CD14-positive monocyte (primary cell): ENCODE measurements at regions not wholly inside any gene's neighbourhood (a gene's known extent, or its start where the extent isn't known, plus 50 kb on each side); places are given as distances from the start of the nearest gene placed in this dataset.

Source experiments
- DNase-seq, 3 donors: peaks; one replicate each; pipeline ENCODE4 v3.0.0-alpha.2; 2011 to 2022
- H2AFZ ChIP-seq: 2 replicates; pipeline ENCODE4 v1.6.0; 2012; ENCODE audit warnings: mild to moderate bottlenecking, low read depth, low read length, inconsistent platforms; ENCODE audit not compliant: insufficient read depth, poor library complexity, severe bottlenecking
- H3K27ac ChIP-seq, 2 donors: 1 replicate in 1 of 2; 2 replicates in 1 of 2; pipeline ENCODE4 v1.5.1; 2012 to 2013; ENCODE audit warnings: low read length in 2 of 2, control low read depth in 1 of 2, inconsistent platforms in 1 of 2, low read depth in 1 of 2, mild to moderate bottlenecking in 1 of 2
- H3K27me3 ChIP-seq, 2 donors: one replicate each; pipeline versions ENCODE4 v1.6.0 to v1.6.1; 2011 to 2013; ENCODE audit warnings: low read length in 2 of 2; ENCODE audit not compliant: control insufficient read depth in 2 of 2, insufficient read depth in 2 of 2
- H3K36me3 ChIP-seq, 2 donors: replicated peaks in 1 of 2; 1 replicate in 1 of 2; 2 replicates in 1 of 2; pipeline versions ENCODE4 v1.5.1 to v1.6.1; 2012 to 2013; ENCODE audit warnings: low read length in 2 of 2, control low read depth in 1 of 2, inconsistent platforms in 1 of 2, mild to moderate bottlenecking in 1 of 2; ENCODE audit not compliant: insufficient read depth in 2 of 2, control insufficient read depth in 1 of 2
- H3K4me1 ChIP-seq, 2 donors: 1 replicate in 1 of 2; 2 replicates in 1 of 2; pipeline versions ENCODE4 v1.5.1 to v1.6.1; 2012 to 2013; ENCODE audit warnings: low read length in 2 of 2, control low read depth in 1 of 2, inconsistent platforms in 1 of 2, mild to moderate bottlenecking in 1 of 2, moderate library complexity in 1 of 2; ENCODE audit not compliant: insufficient read depth in 2 of 2, control insufficient read depth in 1 of 2
- H3K4me2 ChIP-seq: replicated peaks from 2 replicates; pipeline ENCODE3; 2012; ENCODE audit warnings: low read length, moderate library complexity, mild to moderate bottlenecking; ENCODE audit not compliant: poor library complexity, severe bottlenecking; ENCODE audit errors: extremely low read depth
- H3K4me3 ChIP-seq, 3 experiments: fragments of 200-600 bp in 1 of 3; sonication (generic) in 1 of 3; replicated peaks in 1 of 3; 1 replicate in 2 of 3; 2 replicates in 1 of 3; pipeline ENCODE4 v1.5.1; 2011 to 2013; ENCODE audit warnings: low read length in 3 of 3, mild to moderate bottlenecking in 3 of 3, control low read depth in 2 of 3, low read depth in 2 of 3, inconsistent platforms in 1 of 3, moderate library complexity in 1 of 3
- H3K79me2 ChIP-seq: 2 replicates; pipeline ENCODE4 v1.6.0; 2012; ENCODE audit warnings: mild to moderate bottlenecking, control low read depth, inconsistent platforms, low read length, moderate library complexity; ENCODE audit not compliant: insufficient read depth
- H3K9ac ChIP-seq: 2 replicates; pipeline ENCODE4 v1.6.0; 2017; ENCODE audit warnings: low read length, mild to moderate bottlenecking; ENCODE audit not compliant: insufficient read depth, poor library complexity, severe bottlenecking
- H3K9me3 ChIP-seq, 2 donors: replicated peaks in 1 of 2; 1 replicate in 1 of 2; 2 replicates in 1 of 2; pipeline versions ENCODE4 v1.5.1 to v1.6.1; 2012 to 2013; ENCODE audit warnings: low read length in 2 of 2, control low read depth in 1 of 2; ENCODE audit not compliant: control insufficient read depth in 1 of 2, insufficient read depth in 1 of 2
- H4K20me1 ChIP-seq: 2 replicates; pipeline ENCODE4 v1.6.0; 2012; ENCODE audit warnings: mild to moderate bottlenecking, low read length, control low read depth, moderate library complexity; ENCODE audit not compliant: insufficient read depth
- H3K27ac Mint-ChIP-seq, 7 donors: one replicate each; pipeline ENCODE4 v1.8.0; 2020; ENCODE audit warnings: mild to moderate bottlenecking in 7 of 7, mixed read lengths in 7 of 7, moderate library complexity in 6 of 7, inconsistent platforms in 2 of 7
- H3K27me3 Mint-ChIP-seq, 3 donors: one replicate each; pipeline ENCODE4 v1.8.0; 2021 to 2022; ENCODE audit warnings: low read depth in 3 of 3, mild to moderate bottlenecking in 3 of 3, mixed read lengths in 3 of 3, moderate library complexity in 3 of 3, inconsistent platforms in 1 of 3
- H3K36me3 Mint-ChIP-seq, 2 donors: one replicate each; pipeline ENCODE4 v1.8.0; 2020; ENCODE audit warnings: mixed read lengths in 2 of 2, inconsistent platforms in 1 of 2, mild to moderate bottlenecking in 1 of 2
- H3K4me1 Mint-ChIP-seq: one replicate; pipeline ENCODE4 v1.8.0; 2020; ENCODE audit warnings: mild to moderate bottlenecking, mixed read lengths
- H3K4me3 Mint-ChIP-seq, 2 donors: one replicate each; pipeline ENCODE4 v1.8.0; 2020; ENCODE audit warnings: mild to moderate bottlenecking in 2 of 2, mixed read lengths in 2 of 2, moderate library complexity in 1 of 2
- H3K9me3 Mint-ChIP-seq, 7 donors: one replicate each; pipeline ENCODE4 v1.8.0; 2020 to 2022; ENCODE audit warnings: mixed read lengths in 7 of 7, mild to moderate bottlenecking in 6 of 7, moderate library complexity in 6 of 7, inconsistent platforms in 2 of 7
- CTCF ChIP-seq: fragments of 200-600 bp; IDR thresholded peaks from one replicate; pipeline ENCODE4 v1.8.0; 2022; ENCODE audit warnings: antibody characterized with exemption, mild to moderate bottlenecking
- whole genome bisulfite sequencing: methylation state at CpG from one replicate; pipeline ENCODE4 v1.1.5; 2013; ENCODE audit warnings: missing lambda C conversion rate; ENCODE audit not compliant: insufficient coverage; 5-methylcytosine and 5-hydroxymethylcytosine counted together
- intact Hi-C, 2 donors: fragments of 100-400 bp; cut with micrococcal nuclease; formaldehyde crosslinking; loops; one replicate each; pipeline versions ENCODE4 v1.15.0 to v1.15.1; 2023

- Histone ChIP-seq H3K4me1 (no peaks in the 10 kb centered on the region), H4K20me1 (no peaks in the 10 kb centered on the region), H3K27ac (no peak overlapping the region), H2AFZ (no peak overlapping the region), H3K4me3 (no peak overlapping the region), H3K9ac (no peak overlapping the region), H3K4me2 (no peak overlapping the region), H3K27me3 (no peaks in the 10 kb centered on the region), H3K9me3 (no peaks in the 10 kb centered on the region), H3K36me3 (no peaks in the 10 kb centered on the region), H3K79me2 (no peaks in the 10 kb centered on the region)
- no peak for TF ChIP-seq CTCF
- Mint-ChIP-seq H3K9me3 (peaks cover 2 to 20% (median 7%) of the 10 kb centered on the region in 7 donors), H3K27ac (no peak overlapping the region), H3K36me3 (no peaks in the 10 kb centered on the region), H3K27me3 (peaks cover 0 to 5% (median under 1%) of the 10 kb centered on the region in 3 donors), H3K4me3 (no peak overlapping the region), H3K4me1 (no peaks in the 10 kb centered on the region)
- no peak for DNase-seq
- WGBS: 82% methylated on average over 1 of the region's 2 CpGs
- intact Hi-C loops: no loop called here
Observed at GRCh38 chr17:71921796-71922195, 199.0 kb upstream of the SOX9 start.

- Mint-ChIP-seq H3K27ac (no peak overlapping the region), H3K4me1 (no peaks in the 10 kb centered on the region), H3K36me3 (no peaks in the 10 kb centered on the region), H3K9me3 (peaks cover 2 to 21% (median 7%) of the 10 kb centered on the region in 7 donors), H3K27me3 (peaks cover 0 to 5% (median 1%) of the 10 kb centered on the region in 3 donors), H3K4me3 (no peak overlapping the region)
- intact Hi-C loops: no loop called here
- Histone ChIP-seq H3K36me3 (no peaks in the 10 kb centered on the region), H3K27ac (no peak overlapping the region), H3K4me3 (no peak overlapping the region), H3K9ac (no peak overlapping the region), H4K20me1 (no peaks in the 10 kb centered on the region), H3K4me1 (no peaks in the 10 kb centered on the region), H3K9me3 (no peaks in the 10 kb centered on the region), H3K4me2 (no peak overlapping the region), H3K27me3 (no peaks in the 10 kb centered on the region), H2AFZ (no peak overlapping the region), H3K79me2 (no peaks in the 10 kb centered on the region)
- no peak for TF ChIP-seq CTCF
- no peak for DNase-seq
Observed at GRCh38 chr17:71922439-71922838, 198.4 kb upstream of the SOX9 start.
